ENCODE measurements at regions not wholly inside any gene's neighbourhood (a gene's known extent, or its start where the extent isn't known, plus 50 kb on each side); places are given as distances from the start of the nearest gene placed in this dataset.

- Histone ChIP-seq H2BK15ac (ENCODE audit: low read depth, low read length) (no peak overlapping the region), H4K20me1 (ENCODE audit: insufficient read depth, low read length) (no peaks in the 10 kb centered on the region), H3K9ac (ENCODE audit: low read depth, low read length) (no peak overlapping the region), H2AK5ac (ENCODE audit: low read depth, low read length) (no peak overlapping the region), H3K4me2 (ENCODE audit: low read depth, low read length) (no peak overlapping the region), H3K18ac (ENCODE audit: low read depth, low read length) (no peak overlapping the region), H4K91ac (ENCODE audit: insufficient read depth, low read depth, low read length) (no peak overlapping the region), H3K9me1 (ENCODE audit: insufficient read depth, low read length) (no peaks in the 10 kb centered on the region), H2AK9ac (replicated peaks; ENCODE audit: low read depth, low read length, poor library complexity) (no peak overlapping the region), H2BK20ac (ENCODE audit: low read depth, low read length) (no peak overlapping the region), H4K5ac (ENCODE audit: low read depth, low read length) (no peak overlapping the region), H3K14ac (replicated peaks; ENCODE audit: low read depth, low read length) (no peak overlapping the region), H2BK5ac (ENCODE audit: low read depth, low read length, poor library complexity, severe bottlenecking) (no peak overlapping the region), H3K23ac (ENCODE audit: low read depth, low read length) (no peak overlapping the region), H3K56ac (ENCODE audit: extremely low read depth, insufficient read depth, low read length) (no peak overlapping the region), H3K27me3 (ENCODE audit: control insufficient read depth, insufficient read depth, low read length) (peaks cover 5% of the 10 kb centered on the region), H3K36me3 (ENCODE audit: control insufficient read depth, insufficient read depth, low read length) (no peaks in the 10 kb centered on the region), H3K4me1 (ENCODE audit: control insufficient read depth, insufficient read depth, low read length) (no peaks in the 10 kb centered on the region), H4K8ac (ENCODE audit: low read depth in 2 of 2, low read length in 2 of 2) (no peak overlapping the region), H3K27ac (ENCODE audit: insufficient read depth, low read length) (no peak overlapping the region), H3K9me3 (ENCODE audit: control insufficient read depth, insufficient read depth, low read length) (no peaks in the 10 kb centered on the region), H2AFZ (replicated peaks; ENCODE audit: low read length, poor library complexity) (no peak overlapping the region), H2BK120ac (ENCODE audit: low read depth, low read length) (no peak overlapping the region), H3K4ac (ENCODE audit: low read depth, low read length) (no peak overlapping the region), H3K4me3 (ENCODE audit: insufficient read depth, low read depth, low read length) (no peak overlapping the region), H3K79me1 (ENCODE audit: low read depth in 1 of 2, low read length in 2 of 2) (no peaks in the 10 kb centered on the region)
- in situ Hi-C loops (cut with MboI; ENCODE audit: low sequenced_read_pairs) (no loop called here), dilution Hi-C loops (cut with HindIII; ENCODE audit: low sequenced_read_pairs, unreplicated experiment) (no loop called here), intact Hi-C loops (cut with micrococcal nuclease) (no loop called here)
- TF ChIP-seq MAFK (IDR thresholded peaks at IDR 0.05; ENCODE audit: low read depth, low read length) (peak; percentile 58), SMC3 (IDR thresholded peaks at IDR 0.05; ENCODE audit: low read depth, low read length) (no peak), CHD1 (IDR thresholded peaks at IDR 0.05; ENCODE audit: low read depth, low read length) (no peak)
- POLR2A ChIA-PET (ENCODE audit: unreplicated experiment): no interaction called here
- ATAC-seq (ENCODE audit: low read depth) (no peak), DNase-seq (no peak)
- no TSS peak for BruUV-seq (replicated peaks)
- 40% methylated on average over 1 of the region's 3 CpGs; no CpG with 5 or more reads in 1 of the 2 experiments for WGBS, 2 experiments (ENCODE audit: extremely low coverage in 2 of 2, insufficient read length in 1 of 2)
- CTCF ChIA-PET: no interaction called here
Measured at GRCh38 chr11:45597097-45597496, 68.3 kb downstream of the CHST1 start.

Measured in IMR-90 (cell line).